GM12878 (cell line): ENCODE measurements at regions not wholly inside any gene's neighbourhood (a gene's known extent, or its start where the extent isn't known, plus 50 kb on each side); places are given as distances from the start of the nearest gene placed in this dataset.

Experiments
- DPF2 ChIP-seq: fragments of 450-650 bp; IDR thresholded peaks from 2 replicates; pipeline ENCODE4 v1.6.1; 2017; ENCODE audit warnings: mild to moderate bottlenecking
- RCOR1 ChIP-seq: conservative IDR thresholded peaks from 2 replicates; pipeline ENCODE4 v1.6.1; 2012; ENCODE audit warnings: low read depth, low read length, improper control_type of control experiment
- TBL1XR1 ChIP-seq: IDR thresholded peaks from 2 replicates; pipeline ENCODE4 v1.6.1; 2012; ENCODE audit warnings: low read depth, low read length, improper control_type of control experiment
- ZZZ3 ChIP-seq: IDR thresholded peaks from 2 replicates; pipeline ENCODE4 v1.6.1; 2011; ENCODE audit warnings: low read depth; ENCODE audit not compliant: control insufficient read depth, insufficient read length
- TF ChIP-seq, protein P1 (sequence below): fragments of 450-650 bp; IDR thresholded peaks from 2 replicates; pipeline ENCODE4 v1.6.1; 2016; ENCODE audit warnings: mild to moderate bottlenecking, moderate library complexity, borderline replicate concordance
- TF ChIP-seq, protein P2 (sequence below): fragments of 450-650 bp; IDR thresholded peaks from 2 replicates; pipeline ENCODE4 v1.6.1; 2017; ENCODE audit warnings: mild to moderate bottlenecking
- TF ChIP-seq, protein P3 (sequence below): IDR thresholded peaks from 2 replicates; pipeline ENCODE4 v1.6.1; 2011; ENCODE audit warnings: low read depth, mild to moderate bottlenecking, low read length, moderate library complexity, borderline replicate concordance; ENCODE audit errors: extremely low read depth
- TF ChIP-seq, protein P4 (sequence below): fragments of 450-650 bp; IDR thresholded peaks from 2 replicates; pipeline ENCODE4 v1.6.1; 2017; ENCODE audit warnings: mild to moderate bottlenecking, low read depth, inconsistent platforms; ENCODE audit not compliant: poor library complexity, severe bottlenecking
- TF ChIP-seq, protein P5 (sequence below): IDR thresholded peaks from 2 replicates; pipeline ENCODE4 v1.6.1; 2012; ENCODE audit warnings: low read depth, low read length, improper control_type of control experiment

DNA sequence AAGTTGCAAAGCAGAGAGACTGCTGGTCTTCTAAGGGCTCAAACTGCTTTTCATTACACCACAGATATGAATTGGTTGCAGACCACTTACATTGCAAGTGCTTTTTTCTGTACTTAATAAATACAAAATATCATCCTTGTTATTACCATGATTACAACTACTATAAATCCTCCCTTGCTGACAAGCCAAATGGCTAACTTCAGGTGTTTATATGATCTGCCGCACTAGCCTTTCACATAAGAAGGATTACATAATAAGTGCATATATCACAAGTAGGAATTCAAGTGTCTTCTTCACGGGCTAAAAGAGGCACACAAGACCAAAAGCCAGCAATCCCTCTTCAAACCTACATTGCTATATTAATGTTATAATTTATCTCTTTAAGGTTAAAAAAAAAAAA, 373.0 kb downstream of the ZEB2 start (continued):
- TF ChIP-seq, protein P1, sequence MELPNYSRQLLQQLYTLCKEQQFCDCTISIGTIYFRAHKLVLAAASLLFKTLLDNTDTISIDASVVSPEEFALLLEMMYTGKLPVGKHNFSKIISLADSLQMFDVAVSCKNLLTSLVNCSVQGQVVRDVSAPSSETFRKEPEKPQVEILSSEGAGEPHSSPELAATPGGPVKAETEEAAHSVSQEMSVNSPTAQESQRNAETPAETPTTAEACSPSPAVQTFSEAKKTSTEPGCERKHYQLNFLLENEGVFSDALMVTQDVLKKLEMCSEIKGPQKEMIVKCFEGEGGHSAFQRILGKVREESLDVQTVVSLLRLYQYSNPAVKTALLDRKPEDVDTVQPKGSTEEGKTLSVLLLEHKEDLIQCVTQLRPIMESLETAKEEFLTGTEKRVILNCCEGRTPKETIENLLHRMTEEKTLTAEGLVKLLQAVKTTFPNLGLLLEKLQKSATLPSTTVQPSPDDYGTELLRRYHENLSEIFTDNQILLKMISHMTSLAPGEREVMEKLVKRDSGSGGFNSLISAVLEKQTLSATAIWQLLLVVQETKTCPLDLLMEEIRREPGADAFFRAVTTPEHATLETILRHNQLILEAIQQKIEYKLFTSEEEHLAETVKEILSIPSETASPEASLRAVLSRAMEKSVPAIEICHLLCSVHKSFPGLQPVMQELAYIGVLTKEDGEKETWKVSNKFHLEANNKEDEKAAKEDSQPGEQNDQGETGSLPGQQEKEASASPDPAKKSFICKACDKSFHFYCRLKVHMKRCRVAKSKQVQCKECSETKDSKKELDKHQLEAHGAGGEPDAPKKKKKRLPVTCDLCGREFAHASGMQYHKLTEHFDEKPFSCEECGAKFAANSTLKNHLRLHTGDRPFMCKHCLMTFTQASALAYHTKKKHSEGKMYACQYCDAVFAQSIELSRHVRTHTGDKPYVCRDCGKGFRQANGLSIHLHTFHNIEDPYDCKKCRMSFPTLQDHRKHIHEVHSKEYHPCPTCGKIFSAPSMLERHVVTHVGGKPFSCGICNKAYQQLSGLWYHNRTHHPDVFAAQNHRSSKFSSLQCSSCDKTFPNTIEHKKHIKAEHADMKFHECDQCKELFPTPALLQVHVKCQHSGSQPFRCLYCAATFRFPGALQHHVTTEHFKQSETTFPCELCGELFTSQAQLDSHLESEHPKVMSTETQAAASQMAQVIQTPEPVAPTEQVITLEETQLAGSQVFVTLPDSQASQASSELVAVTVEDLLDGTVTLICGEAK, result no peak
- TF ChIP-seq, protein P2, sequence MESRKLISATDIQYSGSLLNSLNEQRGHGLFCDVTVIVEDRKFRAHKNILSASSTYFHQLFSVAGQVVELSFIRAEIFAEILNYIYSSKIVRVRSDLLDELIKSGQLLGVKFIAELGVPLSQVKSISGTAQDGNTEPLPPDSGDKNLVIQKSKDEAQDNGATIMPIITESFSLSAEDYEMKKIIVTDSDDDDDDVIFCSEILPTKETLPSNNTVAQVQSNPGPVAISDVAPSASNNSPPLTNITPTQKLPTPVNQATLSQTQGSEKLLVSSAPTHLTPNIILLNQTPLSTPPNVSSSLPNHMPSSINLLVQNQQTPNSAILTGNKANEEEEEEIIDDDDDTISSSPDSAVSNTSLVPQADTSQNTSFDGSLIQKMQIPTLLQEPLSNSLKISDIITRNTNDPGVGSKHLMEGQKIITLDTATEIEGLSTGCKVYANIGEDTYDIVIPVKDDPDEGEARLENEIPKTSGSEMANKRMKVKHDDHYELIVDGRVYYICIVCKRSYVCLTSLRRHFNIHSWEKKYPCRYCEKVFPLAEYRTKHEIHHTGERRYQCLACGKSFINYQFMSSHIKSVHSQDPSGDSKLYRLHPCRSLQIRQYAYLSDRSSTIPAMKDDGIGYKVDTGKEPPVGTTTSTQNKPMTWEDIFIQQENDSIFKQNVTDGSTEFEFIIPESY, result no peak
- TF ChIP-seq RCOR1, result no peak
- TF ChIP-seq ZZZ3, result no peak
- TF ChIP-seq TBL1XR1, result no peak
- no peak for TF ChIP-seq DPF2
- TF ChIP-seq, protein P3, sequence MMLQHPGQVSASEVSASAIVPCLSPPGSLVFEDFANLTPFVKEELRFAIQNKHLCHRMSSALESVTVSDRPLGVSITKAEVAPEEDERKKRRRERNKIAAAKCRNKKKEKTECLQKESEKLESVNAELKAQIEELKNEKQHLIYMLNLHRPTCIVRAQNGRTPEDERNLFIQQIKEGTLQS, result no peak
- TF ChIP-seq, protein P4, sequence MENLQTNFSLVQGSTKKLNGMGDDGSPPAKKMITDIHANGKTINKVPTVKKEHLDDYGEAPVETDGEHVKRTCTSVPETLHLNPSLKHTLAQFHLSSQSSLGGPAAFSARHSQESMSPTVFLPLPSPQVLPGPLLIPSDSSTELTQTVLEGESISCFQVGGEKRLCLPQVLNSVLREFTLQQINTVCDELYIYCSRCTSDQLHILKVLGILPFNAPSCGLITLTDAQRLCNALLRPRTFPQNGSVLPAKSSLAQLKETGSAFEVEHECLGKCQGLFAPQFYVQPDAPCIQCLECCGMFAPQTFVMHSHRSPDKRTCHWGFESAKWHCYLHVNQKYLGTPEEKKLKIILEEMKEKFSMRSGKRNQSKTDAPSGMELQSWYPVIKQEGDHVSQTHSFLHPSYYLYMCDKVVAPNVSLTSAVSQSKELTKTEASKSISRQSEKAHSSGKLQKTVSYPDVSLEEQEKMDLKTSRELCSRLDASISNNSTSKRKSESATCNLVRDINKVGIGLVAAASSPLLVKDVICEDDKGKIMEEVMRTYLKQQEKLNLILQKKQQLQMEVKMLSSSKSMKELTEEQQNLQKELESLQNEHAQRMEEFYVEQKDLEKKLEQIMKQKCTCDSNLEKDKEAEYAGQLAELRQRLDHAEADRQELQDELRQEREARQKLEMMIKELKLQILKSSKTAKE, result no peak
- TF ChIP-seq, protein P5, sequence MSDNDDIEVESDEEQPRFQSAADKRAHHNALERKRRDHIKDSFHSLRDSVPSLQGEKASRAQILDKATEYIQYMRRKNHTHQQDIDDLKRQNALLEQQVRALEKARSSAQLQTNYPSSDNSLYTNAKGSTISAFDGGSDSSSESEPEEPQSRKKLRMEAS, result no peak
